GM10266 (cell line): ENCODE measurements at regions not wholly inside any gene's neighbourhood (a gene's known extent, or its start where the extent isn't known, plus 50 kb on each side); places are given as distances from the start of the nearest gene placed in this dataset.

Source experiments
- DNase-seq: peaks from one replicate; pipeline ENCODE4 v3.0.0; 2012; ENCODE audit errors: extremely low spot score
- TF ChIP-seq, protein P1 (sequence below): IDR thresholded peaks from 2 replicates; pipeline ENCODE4 v1.5.1; 2012; ENCODE audit warnings: mild to moderate bottlenecking, low read depth; ENCODE audit not compliant: control insufficient read depth, insufficient read depth; ENCODE audit errors: missing control alignments

DNA sequence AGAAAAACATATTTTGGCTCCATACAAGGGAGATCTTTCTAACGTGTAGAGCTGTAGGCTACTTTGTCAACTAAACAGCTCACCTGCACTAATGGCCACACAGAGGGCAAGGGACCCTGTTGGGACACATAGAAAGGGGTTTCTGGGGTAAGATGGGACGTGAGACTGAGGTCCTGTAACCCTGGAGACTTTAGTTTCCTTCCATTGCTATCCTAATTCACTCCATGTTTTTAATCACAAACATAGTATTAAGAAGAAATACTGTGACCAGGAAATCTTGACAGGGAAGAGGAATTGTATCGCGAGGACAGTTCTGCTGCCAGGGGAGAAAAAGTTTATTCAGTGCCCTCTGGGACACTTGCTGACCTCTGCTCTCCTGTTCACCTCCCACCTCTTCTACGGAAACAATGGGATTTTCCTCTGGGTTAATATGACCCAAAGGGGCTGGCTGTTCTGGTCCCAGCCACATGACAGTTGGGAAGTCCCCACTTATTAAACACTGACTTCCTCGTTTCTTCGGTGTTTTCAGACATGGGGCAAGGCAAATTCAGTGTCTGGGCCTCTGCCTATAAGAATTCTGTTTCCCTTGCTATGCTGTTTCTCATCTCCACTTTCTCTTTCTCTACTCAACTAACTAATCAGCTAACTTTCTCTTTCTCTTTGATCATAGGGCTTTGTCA lies 106.9 kb upstream of the SEMA6A start:
- TF ChIP-seq, protein P1, sequence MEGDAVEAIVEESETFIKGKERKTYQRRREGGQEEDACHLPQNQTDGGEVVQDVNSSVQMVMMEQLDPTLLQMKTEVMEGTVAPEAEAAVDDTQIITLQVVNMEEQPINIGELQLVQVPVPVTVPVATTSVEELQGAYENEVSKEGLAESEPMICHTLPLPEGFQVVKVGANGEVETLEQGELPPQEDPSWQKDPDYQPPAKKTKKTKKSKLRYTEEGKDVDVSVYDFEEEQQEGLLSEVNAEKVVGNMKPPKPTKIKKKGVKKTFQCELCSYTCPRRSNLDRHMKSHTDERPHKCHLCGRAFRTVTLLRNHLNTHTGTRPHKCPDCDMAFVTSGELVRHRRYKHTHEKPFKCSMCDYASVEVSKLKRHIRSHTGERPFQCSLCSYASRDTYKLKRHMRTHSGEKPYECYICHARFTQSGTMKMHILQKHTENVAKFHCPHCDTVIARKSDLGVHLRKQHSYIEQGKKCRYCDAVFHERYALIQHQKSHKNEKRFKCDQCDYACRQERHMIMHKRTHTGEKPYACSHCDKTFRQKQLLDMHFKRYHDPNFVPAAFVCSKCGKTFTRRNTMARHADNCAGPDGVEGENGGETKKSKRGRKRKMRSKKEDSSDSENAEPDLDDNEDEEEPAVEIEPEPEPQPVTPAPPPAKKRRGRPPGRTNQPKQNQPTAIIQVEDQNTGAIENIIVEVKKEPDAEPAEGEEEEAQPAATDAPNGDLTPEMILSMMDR, result no peak

DNA sequence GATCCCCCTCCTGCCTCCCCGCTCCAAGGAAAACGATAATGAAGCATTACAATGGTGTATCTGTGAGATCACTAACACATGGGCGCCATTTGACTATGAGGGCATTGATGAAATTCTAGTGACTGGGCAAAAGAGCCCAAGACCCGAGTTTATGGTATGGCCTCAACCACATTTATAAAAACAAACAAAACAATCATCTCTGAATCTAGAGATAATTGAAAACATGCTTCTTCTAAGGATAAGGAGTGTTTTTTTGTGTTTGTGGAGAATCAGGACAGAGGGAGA lies 100.9 kb upstream of the SEMA6A start:
- TF ChIP-seq, protein P1, result no peak
- no peak for DNase-seq

More for the DNA sequence above, 106.9 kb upstream of the SEMA6A start:
- peak; percentile 71 for DNase-seq

DNA sequence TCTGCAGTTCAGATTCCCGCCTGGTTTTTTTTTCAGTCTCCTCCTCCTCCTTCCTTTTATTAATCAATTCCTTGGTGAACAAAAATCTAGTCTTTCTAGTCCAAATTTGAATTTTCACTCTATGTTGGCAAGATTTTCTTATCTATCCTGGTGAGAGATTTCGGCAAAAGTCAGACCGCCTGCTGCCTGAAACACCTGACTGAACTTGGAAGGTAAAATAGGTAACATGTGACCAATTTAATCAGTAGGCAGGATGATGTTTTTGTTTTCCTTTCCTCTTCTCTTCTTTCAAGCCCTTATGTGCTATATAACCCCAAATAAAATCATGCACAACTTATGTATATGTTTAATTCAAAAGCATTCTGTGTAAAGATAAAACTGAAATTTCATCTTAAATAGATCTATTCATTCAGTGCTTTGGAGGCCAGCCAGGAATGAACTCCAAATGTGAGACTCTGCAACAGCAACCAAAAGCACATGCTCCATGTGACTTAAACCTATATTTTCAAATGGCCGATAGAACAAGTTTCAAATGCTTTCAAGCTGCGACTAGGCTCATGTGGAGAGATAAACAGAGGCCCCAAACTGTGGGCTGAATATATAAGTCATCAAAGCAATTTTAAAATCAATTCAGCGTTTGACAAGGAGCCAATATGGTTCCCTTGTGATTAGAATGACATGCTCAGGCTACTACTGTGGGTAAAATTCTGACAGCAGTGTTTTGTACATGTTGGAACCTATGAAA lies 100.4 kb upstream of the SEMA6A start:
- DNase-seq, result no peak
- TF ChIP-seq, protein P1, result no peak

DNA sequence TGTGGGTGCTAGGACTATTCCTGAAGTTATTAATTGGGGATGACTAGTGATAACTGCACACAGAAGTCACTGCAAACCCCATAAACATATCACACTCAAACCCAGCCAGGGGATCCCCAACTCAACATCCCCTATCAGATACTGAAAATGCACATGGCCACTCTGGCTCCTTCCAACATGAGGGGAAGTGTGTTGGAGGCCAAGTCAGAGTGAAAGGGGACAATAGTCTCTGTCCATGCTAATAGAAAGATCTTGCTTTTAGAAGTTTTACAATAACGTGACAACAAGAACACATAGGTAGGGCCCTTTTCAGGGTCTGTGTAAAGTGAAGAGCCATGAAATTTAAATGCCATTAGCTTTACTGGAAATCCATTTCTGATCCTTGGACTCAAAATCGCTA lies 98.8 kb upstream of the SEMA6A start:
- TF ChIP-seq, protein P1, result no peak
- no peak for DNase-seq

DNA sequence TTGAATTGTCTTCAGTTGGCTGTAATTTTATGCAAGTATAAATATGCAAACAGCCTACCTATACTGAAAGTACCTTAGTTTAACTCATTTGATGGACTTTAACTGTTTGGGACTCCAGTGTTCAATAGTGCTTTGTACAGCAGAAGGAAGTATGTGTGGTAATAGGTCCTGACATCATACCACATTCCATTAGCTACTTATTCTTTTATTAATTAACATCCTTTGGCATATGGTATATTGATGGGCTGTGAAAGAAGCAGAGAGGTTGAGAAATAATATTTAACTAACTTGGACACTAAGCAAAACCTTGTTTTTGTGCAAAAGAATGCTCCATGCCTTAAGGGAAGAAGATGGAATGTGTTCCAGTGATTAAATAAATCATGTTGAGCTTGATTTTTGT lies 97.6 kb upstream of the SEMA6A start:
- no peak for DNase-seq
- TF ChIP-seq, protein P1, result no peak

DNA sequence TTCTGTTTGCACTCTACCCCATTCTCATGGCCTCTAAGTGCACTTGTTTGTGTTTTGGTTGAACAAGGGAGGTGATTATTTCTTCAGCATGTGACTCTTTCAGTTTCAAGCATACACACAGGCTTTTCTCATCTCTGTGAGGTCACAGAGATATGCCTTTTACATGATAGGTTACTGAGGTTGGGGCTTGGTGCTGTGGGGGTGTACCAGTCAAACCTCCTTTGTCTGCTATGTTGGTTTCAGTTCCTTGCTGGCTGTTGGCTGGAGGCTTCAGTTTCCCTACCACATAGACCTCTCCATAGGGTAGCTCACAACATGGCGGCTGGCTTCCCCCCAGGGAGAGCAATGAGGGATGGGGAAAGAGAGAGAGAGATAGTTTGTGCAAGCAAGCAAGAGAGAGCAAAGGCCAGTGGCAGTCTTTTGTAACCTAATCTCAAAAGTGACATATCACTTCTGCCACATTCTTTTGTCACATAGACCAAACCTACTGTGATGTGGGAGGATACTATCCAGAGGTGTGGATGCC lies 96.7 kb upstream of the SEMA6A start:
- peak; percentile 66 for DNase-seq
- TF ChIP-seq, protein P1, result no peak
